GM12892 (cell line): ENCODE measurements at regions not wholly inside any gene's neighbourhood (a gene's known extent, or its start where the extent isn't known, plus 50 kb on each side); places are given as distances from the start of the nearest gene placed in this dataset.

Experiments used
- POLR2A ChIP-seq: IDR thresholded peaks from 2 replicates; pipeline ENCODE4 v1.6.1; 2011; ENCODE audit warnings: low read depth, low read length, control low read depth
- POLR2AphosphoS5 ChIP-seq: IDR thresholded peaks from 2 replicates; pipeline ENCODE4 v1.6.1; 2011; ENCODE audit warnings: low read depth, low read length, control low read depth

DNA sequence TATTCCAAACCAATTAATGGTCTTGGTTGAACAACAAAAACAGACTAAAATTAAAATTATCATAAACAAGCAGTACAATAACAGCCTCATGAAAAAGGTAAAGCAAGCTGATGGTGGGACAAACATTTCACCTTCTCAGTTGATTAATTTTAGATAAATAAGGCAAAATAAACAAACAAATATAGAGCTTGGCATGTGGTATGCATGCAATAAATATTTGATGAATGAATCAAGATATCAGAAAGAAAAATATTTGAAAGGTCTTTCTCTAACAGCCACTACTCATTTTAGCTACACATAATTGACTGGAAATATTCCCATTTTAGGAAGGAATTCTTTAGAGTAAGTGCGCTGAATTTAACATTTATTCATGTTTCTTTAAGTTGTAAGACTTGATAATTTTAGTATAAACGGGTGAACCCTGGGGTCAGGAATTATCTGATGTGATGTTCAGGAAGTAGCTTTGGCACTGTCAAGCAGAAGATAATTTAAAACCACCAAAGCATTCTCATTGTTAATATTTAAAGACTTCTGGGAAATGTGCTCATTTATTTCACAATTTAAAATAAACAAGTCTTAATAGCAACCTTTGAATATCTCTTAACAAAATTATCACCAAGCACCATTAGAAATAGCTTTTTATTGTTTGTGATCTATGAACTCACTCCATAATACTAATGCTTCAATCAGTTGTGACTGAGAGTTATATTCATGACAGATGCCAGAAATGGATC is 372.3 kb upstream of the TGFBR2 start:
- TF ChIP-seq POLR2A, result no peak
- no peak for TF ChIP-seq POLR2AphosphoS5
